ENCODE measurements at regions not wholly inside any gene's neighbourhood (a gene's known extent, or its start where the extent isn't known, plus 50 kb on each side); places are given as distances from the start of the nearest gene placed in this dataset.
"Not testable (repeated sequence)": the region's sequence is repeated elsewhere in the genome, so short reads cannot be mapped to it uniquely, and the experiment has no call there.

- no peaks in the 10 kb centered on the region for H3K36me3 Mint-ChIP-seq (ENCODE audit: low read depth)
- peaks cover 3% of the 10 kb centered on the region for H3K27me3 Mint-ChIP-seq (ENCODE audit: insufficient read depth)
- peak overlapping the region; percentile 67 for H3K27ac Mint-ChIP-seq
- H3K4me3 Mint-ChIP-seq = peak overlapping the region; percentile 60
- peak; percentile 70 for DNase-seq
- peaks cover 16% of the 10 kb centered on the region for H3K4me1 Mint-ChIP-seq (ENCODE audit: low read depth)
- no peaks in the 10 kb centered on the region for H3K9me3 Mint-ChIP-seq
- no peak for TF ChIP-seq CTCF (IDR thresholded peaks at IDR 0.05)
These were observed 64.1 kb downstream of the MRPL57 start for GRCh38 chr13:21240586-21240985.

- Mint-ChIP-seq H3K4me1 (ENCODE audit: low read depth) (peaks cover 12% of the 10 kb centered on the region), H3K27me3 (ENCODE audit: insufficient read depth) (no peaks in the 10 kb centered on the region), H3K27ac (no peak overlapping the region), H3K9me3 (no peaks in the 10 kb centered on the region), H3K36me3 (ENCODE audit: low read depth) (no peaks in the 10 kb centered on the region), H3K4me3 (no peak overlapping the region)
- no peak for DNase-seq
- TF ChIP-seq CTCF (IDR thresholded peaks at IDR 0.05) = no peak
These were observed 65.8 kb downstream of the MRPL57 start for GRCh38 chr13:21242236-21242635.

GRCh38 chr13:21243045-21243897 lies 66.8 kb downstream of the MRPL57 start:
- Mint-ChIP-seq H3K27me3 (ENCODE audit: insufficient read depth) (peaks cover 8% of the 10 kb centered on the region), H3K4me1 (ENCODE audit: low read depth) (peaks cover 12% of the 10 kb centered on the region), H3K36me3 (ENCODE audit: low read depth) (no peaks in the 10 kb centered on the region), H3K9me3 (no peaks in the 10 kb centered on the region), H3K27ac (no peak overlapping the region), H3K4me3 (peak overlapping the region; percentile 14; the same call in 1 of the 2 replicates)
- no peak for TF ChIP-seq CTCF (IDR thresholded peaks at IDR 0.05)
- no peak for DNase-seq

- not testable (repeated sequence) for H3K27me3 Mint-ChIP-seq (ENCODE audit: insufficient read depth); DNase-seq; H3K9me3 Mint-ChIP-seq; H3K4me3 Mint-ChIP-seq; H3K36me3 Mint-ChIP-seq (ENCODE audit: low read depth); H3K27ac Mint-ChIP-seq
- H3K4me1 Mint-ChIP-seq (ENCODE audit: low read depth) = peaks cover 12% of the 10 kb centered on the region
These were observed 67.4 kb downstream of the MRPL57 start for GRCh38 chr13:21243898-21244184.

- Mint-ChIP-seq H3K27ac (no peak overlapping the region), H3K27me3 (ENCODE audit: insufficient read depth) (peaks cover 12% of the 10 kb centered on the region), H3K9me3 (no peaks in the 10 kb centered on the region), H3K36me3 (ENCODE audit: low read depth) (peaks cover 4% of the 10 kb centered on the region), H3K4me3 (no peak overlapping the region), H3K4me1 (ENCODE audit: low read depth) (no peaks in the 10 kb centered on the region)
- TF ChIP-seq CTCF (IDR thresholded peaks at IDR 0.05) = no peak
- DNase-seq = no peak
These were observed 70.4 kb downstream of the MRPL57 start for GRCh38 chr13:21246761-21247452.

- H3K27me3 Mint-ChIP-seq (ENCODE audit: insufficient read depth) = peaks cover 20% of the 10 kb centered on the region
- no peak for TF ChIP-seq CTCF (IDR thresholded peaks at IDR 0.05)
- H3K36me3 Mint-ChIP-seq (ENCODE audit: low read depth) = peaks cover 5% of the 10 kb centered on the region
- no peaks in the 10 kb centered on the region for H3K4me1 Mint-ChIP-seq (ENCODE audit: low read depth)
- H3K4me3 Mint-ChIP-seq = no peak overlapping the region
- no peaks in the 10 kb centered on the region for H3K9me3 Mint-ChIP-seq
- no peak overlapping the region for H3K27ac Mint-ChIP-seq
- DNase-seq = no peak
These were observed 79.9 kb downstream of the MRPL57 start for GRCh38 chr13:21256351-21256761.

Data from HFFc6 (cell line).